Liver (tissue), 3 donors: ENCODE measurements at regions not wholly inside any gene's neighbourhood (a gene's known extent, or its start where the extent isn't known, plus 50 kb on each side); places are given as distances from the start of the nearest gene placed in this dataset.

ENCODE experiments used
- ATF3 ChIP-seq: IDR thresholded peaks from 2 replicates; pipeline ENCODE4 v1.6.1; 2016; ENCODE audit warnings: antibody characterized with exemption
- CTCF ChIP-seq: fragments of 150-350 bp; IDR thresholded peaks from 2 replicates; pipeline ENCODE4 v1.5.1; 2017; ENCODE audit warnings: improper control_type of control experiment, low read depth, low read length; ENCODE audit not compliant: missing input control
- EGR1 ChIP-seq, 2 donors: IDR thresholded peaks; 2 replicates each; pipeline ENCODE4 v1.6.1; 2016 to 2018; ENCODE audit warnings: antibody characterized with exemption in 2 of 2, low read depth in 2 of 2
- YY1 ChIP-seq: IDR thresholded peaks from 2 replicates; pipeline ENCODE4 v1.6.1; 2016; ENCODE audit warnings: antibody characterized with exemption, mild to moderate bottlenecking
- TF ChIP-seq, protein P1 (sequence below): IDR thresholded peaks from 2 replicates; pipeline ENCODE4 v1.6.1; 2016; ENCODE audit warnings: antibody characterized with exemption, mild to moderate bottlenecking
- donor health status: healthy.
- donor health status: healthy.

DNA sequence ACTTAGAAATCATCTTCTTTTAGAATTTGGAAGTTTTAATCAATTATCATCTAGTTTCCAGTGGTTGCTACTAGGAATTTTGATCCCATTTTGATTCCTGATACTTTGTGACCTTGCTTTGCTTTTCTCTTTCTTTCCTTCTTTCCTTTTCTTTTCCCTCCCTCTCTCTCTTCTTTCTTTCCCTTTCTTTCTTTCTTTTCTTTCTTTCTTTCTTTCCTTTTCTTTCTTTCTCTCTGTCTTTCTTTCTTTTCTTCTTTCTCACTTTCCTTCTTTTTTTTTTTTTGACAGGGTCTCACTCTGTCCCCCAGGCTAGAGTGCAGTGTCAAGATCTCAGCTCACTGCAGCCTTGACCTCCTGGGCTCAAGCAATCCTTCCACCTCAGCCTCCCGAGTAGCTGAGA is 81.5 kb upstream of the OSBPL8 start:
- TF ChIP-seq EGR1 (IDR thresholded peaks at IDR 0.05; ENCODE audit: low read depth in 2 of 2) (no peak), CTCF (no peak), ATF3 (no peak), YY1 (no peak)
- TF ChIP-seq, protein P1, sequence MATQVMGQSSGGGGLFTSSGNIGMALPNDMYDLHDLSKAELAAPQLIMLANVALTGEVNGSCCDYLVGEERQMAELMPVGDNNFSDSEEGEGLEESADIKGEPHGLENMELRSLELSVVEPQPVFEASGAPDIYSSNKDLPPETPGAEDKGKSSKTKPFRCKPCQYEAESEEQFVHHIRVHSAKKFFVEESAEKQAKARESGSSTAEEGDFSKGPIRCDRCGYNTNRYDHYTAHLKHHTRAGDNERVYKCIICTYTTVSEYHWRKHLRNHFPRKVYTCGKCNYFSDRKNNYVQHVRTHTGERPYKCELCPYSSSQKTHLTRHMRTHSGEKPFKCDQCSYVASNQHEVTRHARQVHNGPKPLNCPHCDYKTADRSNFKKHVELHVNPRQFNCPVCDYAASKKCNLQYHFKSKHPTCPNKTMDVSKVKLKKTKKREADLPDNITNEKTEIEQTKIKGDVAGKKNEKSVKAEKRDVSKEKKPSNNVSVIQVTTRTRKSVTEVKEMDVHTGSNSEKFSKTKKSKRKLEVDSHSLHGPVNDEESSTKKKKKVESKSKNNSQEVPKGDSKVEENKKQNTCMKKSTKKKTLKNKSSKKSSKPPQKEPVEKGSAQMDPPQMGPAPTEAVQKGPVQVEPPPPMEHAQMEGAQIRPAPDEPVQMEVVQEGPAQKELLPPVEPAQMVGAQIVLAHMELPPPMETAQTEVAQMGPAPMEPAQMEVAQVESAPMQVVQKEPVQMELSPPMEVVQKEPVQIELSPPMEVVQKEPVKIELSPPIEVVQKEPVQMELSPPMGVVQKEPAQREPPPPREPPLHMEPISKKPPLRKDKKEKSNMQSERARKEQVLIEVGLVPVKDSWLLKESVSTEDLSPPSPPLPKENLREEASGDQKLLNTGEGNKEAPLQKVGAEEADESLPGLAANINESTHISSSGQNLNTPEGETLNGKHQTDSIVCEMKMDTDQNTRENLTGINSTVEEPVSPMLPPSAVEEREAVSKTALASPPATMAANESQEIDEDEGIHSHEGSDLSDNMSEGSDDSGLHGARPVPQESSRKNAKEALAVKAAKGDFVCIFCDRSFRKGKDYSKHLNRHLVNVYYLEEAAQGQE: no peak
